Right lobe of liver (tissue), 4 donors: ENCODE measurements at regions not wholly inside any gene's neighbourhood (a gene's known extent, or its start where the extent isn't known, plus 50 kb on each side); places are given as distances from the start of the nearest gene placed in this dataset.

Source experiments
- CTCF ChIP-seq, 4 donors: fragments of 200-600 bp in 3 of 4; fragments of 450-650 bp in 1 of 4; IDR thresholded peaks; one replicate each; pipeline versions ENCODE4 v1.5.1 to v1.8.0; 2016 to 2022; ENCODE audit warnings: antibody characterized with exemption in 4 of 4, mild to moderate bottlenecking in 2 of 4
- POLR2A ChIP-seq: fragments of 450-650 bp; IDR thresholded peaks from one replicate; pipeline ENCODE4 v1.6.1; 2017; ENCODE audit warnings: antibody characterized with exemption, mild to moderate bottlenecking
- donor health status: DM: no; HTN: no; CAD: no.
- donor health status: DM: no; HTN: no; CAD: no.
- donor health status: DM: no; HTN: yes; CAD: no.

GRCh38 chr12:98421316-98421715 is 94.1 kb upstream of the TMPO start:
- TF ChIP-seq CTCF (IDR thresholded peaks at IDR 0.05) (no peak), POLR2A (no peak)
